PC-9 (cell line): ENCODE measurements at regions not wholly inside any gene's neighbourhood (a gene's known extent, or its start where the extent isn't known, plus 50 kb on each side); places are given as distances from the start of the nearest gene placed in this dataset.

Experiments used
- BruUV-seq: library from RNA; stranded (reverse); fragments of 400-500 nt; replicated peaks from 2 replicates; lab custom pipeline; 2021; lab: Mats Ljungman, UMichigan
- CTCF ChIA-PET: fragments of 300-600 bp; sonication (Branson Sonifier 250); formaldehyde crosslinking; loops from one replicate; lab custom pipeline; 2022; ENCODE audit warnings: antibody characterized with exemption; lab: Charles Lee
- POLR2A ChIA-PET: fragments of 300-600 bp; sonication (Branson Sonifier 250); formaldehyde crosslinking; loops from one replicate; lab custom pipeline; 2022; ENCODE audit warnings: antibody characterized with exemption; ENCODE audit not compliant: unreplicated experiment; lab: Charles Lee
- DNase-seq, 2 experiments: peaks; one replicate each; pipeline versions ENCODE4 v3.0.0 to v3.0.0-alpha.2; 2015 to 2022; ENCODE audit warnings: mixed read lengths in 1 of 2
- H2AFZ ChIP-seq: fragments of 200-600 bp; sonication (generic); 2 replicates; pipeline ENCODE4 v1.8.1; 2017; ENCODE audit warnings: antibody characterized with exemption
- H3F3A ChIP-seq: fragments of 200-600 bp; sonication (generic); 2 replicates; pipeline ENCODE4 v1.8.1; 2017; ENCODE audit warnings: antibody characterized with exemption, mild to moderate bottlenecking, low read depth; ENCODE audit not compliant: insufficient read depth
- H3K27ac ChIP-seq: fragments of 200-600 bp; sonication (generic); 2 replicates; pipeline ENCODE4 v1.6.1; 2016; ENCODE audit warnings: mixed run types
- H3K27me3 ChIP-seq: fragments of 200-600 bp; sonication (generic); 2 replicates; pipeline ENCODE4 v1.6.1; 2016; ENCODE audit warnings: low read depth, mixed run types; ENCODE audit not compliant: insufficient read depth
- H3K36me3 ChIP-seq: fragments of 200-600 bp; sonication (generic); 2 replicates; pipeline ENCODE4 v1.6.1; 2016; ENCODE audit warnings: low read depth, mixed run types
- H3K4me1 ChIP-seq: fragments of 200-600 bp; sonication (generic); replicated peaks from 2 replicates; pipeline ENCODE4 v1.6.1; 2016; ENCODE audit warnings: mixed run types; ENCODE audit not compliant: insufficient read depth
- H3K4me2 ChIP-seq: fragments of 200-600 bp; sonication (generic); 2 replicates; pipeline ENCODE4 v1.6.1; 2017; ENCODE audit warnings: mixed run types
- H3K4me3 ChIP-seq: fragments of 200-600 bp; sonication (generic); 2 replicates; pipeline ENCODE4 v1.6.1; 2016; ENCODE audit warnings: mixed run types
- H3K79me2 ChIP-seq: fragments of 200-600 bp; sonication (generic); 2 replicates; pipeline ENCODE4 v1.6.1; 2017; ENCODE audit warnings: low read depth, mixed run types
- H3K9me2 ChIP-seq: fragments of 200-600 bp; sonication (generic); 2 replicates; pipeline ENCODE4 v1.8.1; 2017; ENCODE audit warnings: mild to moderate bottlenecking; ENCODE audit not compliant: insufficient read depth
- H3K9me3 ChIP-seq: fragments of 200-600 bp; sonication (generic); 2 replicates; pipeline ENCODE4 v1.8.1; 2016; ENCODE audit warnings: low read depth; ENCODE audit not compliant: insufficient read depth
- H4K20me1 ChIP-seq: fragments of 200-600 bp; sonication (generic); 2 replicates; pipeline ENCODE4 v1.8.1; 2017; ENCODE audit not compliant: insufficient read depth
- EZH2 ChIP-seq: fragments of 200-600 bp; sonication (generic); IDR thresholded peaks from 2 replicates; pipeline ENCODE4 v1.8.0; 2017; ENCODE audit warnings: antibody characterized with exemption, low read depth
- intact Hi-C: fragments of 100-400 bp; cut with micrococcal nuclease; formaldehyde crosslinking; loops from one replicate; pipeline ENCODE4 v1.10.0; 2022; ENCODE audit not compliant: unreplicated experiment
- TF ChIP-seq, protein P1 (sequence below): fragments of 200-600 bp; sonication (generic); conservative IDR thresholded peaks from 2 replicates; pipeline ENCODE4 v1.6.1; 2017; ENCODE audit warnings: mixed run types, antibody characterized with exemption, mild to moderate bottlenecking, moderate library complexity

DNA sequence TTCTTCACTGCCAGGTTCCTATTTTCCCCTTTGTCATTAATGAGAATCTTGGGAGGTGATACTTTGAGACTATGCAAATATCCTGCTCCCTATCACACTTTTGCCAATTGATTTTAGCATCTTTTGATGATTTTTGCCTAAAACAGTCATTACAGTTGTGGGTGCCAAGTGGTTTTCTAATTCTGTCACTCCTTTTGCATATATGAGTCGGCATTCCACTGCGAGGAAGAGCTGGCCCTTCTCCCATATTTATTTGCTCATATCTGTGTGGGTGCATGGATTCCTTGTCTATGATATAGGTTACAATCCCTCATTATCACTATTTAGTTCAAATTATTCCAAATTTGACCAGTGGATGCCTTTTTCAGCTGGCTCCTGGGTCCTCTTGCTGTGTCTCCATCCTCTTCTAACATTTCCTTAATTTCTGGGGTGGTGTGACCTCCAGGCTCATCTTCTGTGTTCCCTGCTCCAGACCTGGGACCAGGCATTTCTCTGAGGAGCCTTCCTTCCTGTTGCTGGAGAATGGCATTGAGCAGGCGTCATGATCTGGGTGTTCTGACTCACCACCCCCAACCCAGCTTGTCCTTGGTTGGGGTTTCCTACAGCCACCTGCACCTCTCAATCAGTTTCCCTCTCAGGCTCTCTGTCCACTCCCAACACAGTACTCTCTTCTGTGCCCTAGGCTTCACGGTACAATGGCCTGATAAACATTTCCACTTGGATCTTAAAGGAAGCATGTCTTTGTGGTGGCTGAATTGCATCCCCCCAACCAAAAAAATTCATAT is 106.7 kb downstream of the NXNL2 start:
- ChIA-PET CTCF (no interaction called here), POLR2A (interaction anchor here (0.6 kb wide), 1 partner anchor 961 kb away, joined by 3 read pairs; no protein-coding TSS in a partner anchor)
- no peak for TF ChIP-seq EZH2
- TF ChIP-seq, protein P1, sequence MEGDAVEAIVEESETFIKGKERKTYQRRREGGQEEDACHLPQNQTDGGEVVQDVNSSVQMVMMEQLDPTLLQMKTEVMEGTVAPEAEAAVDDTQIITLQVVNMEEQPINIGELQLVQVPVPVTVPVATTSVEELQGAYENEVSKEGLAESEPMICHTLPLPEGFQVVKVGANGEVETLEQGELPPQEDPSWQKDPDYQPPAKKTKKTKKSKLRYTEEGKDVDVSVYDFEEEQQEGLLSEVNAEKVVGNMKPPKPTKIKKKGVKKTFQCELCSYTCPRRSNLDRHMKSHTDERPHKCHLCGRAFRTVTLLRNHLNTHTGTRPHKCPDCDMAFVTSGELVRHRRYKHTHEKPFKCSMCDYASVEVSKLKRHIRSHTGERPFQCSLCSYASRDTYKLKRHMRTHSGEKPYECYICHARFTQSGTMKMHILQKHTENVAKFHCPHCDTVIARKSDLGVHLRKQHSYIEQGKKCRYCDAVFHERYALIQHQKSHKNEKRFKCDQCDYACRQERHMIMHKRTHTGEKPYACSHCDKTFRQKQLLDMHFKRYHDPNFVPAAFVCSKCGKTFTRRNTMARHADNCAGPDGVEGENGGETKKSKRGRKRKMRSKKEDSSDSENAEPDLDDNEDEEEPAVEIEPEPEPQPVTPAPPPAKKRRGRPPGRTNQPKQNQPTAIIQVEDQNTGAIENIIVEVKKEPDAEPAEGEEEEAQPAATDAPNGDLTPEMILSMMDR, result no peak
- Histone ChIP-seq H3K4me1 (no peaks in the 10 kb centered on the region), H3K4me3 (no peak overlapping the region), H3K27ac (no peak overlapping the region), H3K79me2 (no peaks in the 10 kb centered on the region), H3K9me2 (no peaks in the 10 kb centered on the region), H4K20me1 (no peaks in the 10 kb centered on the region), H3K36me3 (no peaks in the 10 kb centered on the region), H3K27me3 (no peaks in the 10 kb centered on the region), H3K9me3 (no peaks in the 10 kb centered on the region; the same call in 1 of the 2 replicates), H2AFZ (no peak overlapping the region), H3F3A (no peaks in the 10 kb centered on the region), H3K4me2 (no peak overlapping the region)
- intact Hi-C loops, result no loop called here
- DNase-seq, result no peak
- no TSS peak for BruUV-seq

- no peak overlapping the region for H3K4me2 ChIP-seq
- H3K27me3 ChIP-seq, result no peaks in the 10 kb centered on the region
- H3K4me1 ChIP-seq, result no peaks in the 10 kb centered on the region
- H4K20me1 ChIP-seq, result no peaks in the 10 kb centered on the region
- DNase-seq, result no peak
- ChIA-PET POLR2A (no interaction called here), CTCF (no interaction called here)
- no peak overlapping the region for H3K4me3 ChIP-seq
- intact Hi-C loops, result no loop called here
- no peaks in the 10 kb centered on the region for H3K9me2 ChIP-seq
- TF ChIP-seq, protein P1, result no peak
- TF ChIP-seq EZH2, result no peak
- no TSS peak for BruUV-seq
- no peaks in the 10 kb centered on the region for H3K36me3 ChIP-seq
- H3K27ac ChIP-seq, result no peak overlapping the region
- H3K9me3 ChIP-seq, result no peaks in the 10 kb centered on the region
- no peaks in the 10 kb centered on the region for H3K79me2 ChIP-seq
- no peak overlapping the region for H2AFZ ChIP-seq
- no peaks in the 10 kb centered on the region for H3F3A ChIP-seq
These were observed 107.4 kb downstream of the NXNL2 start for GRCh38 chr9:88642336-88642735.

GRCh38 chr9:88643931-88644330 is 109.0 kb downstream of the NXNL2 start:
- no peaks in the 10 kb centered on the region for H3K9me2 ChIP-seq
- intact Hi-C loops, result no loop called here
- no peak overlapping the region for H3K4me2 ChIP-seq
- H4K20me1 ChIP-seq, result no peaks in the 10 kb centered on the region
- no peaks in the 10 kb centered on the region for H3K79me2 ChIP-seq
- TF ChIP-seq, protein P1, result no peak
- no peak for TF ChIP-seq EZH2
- H3K4me3 ChIP-seq, result no peak overlapping the region
- H3K27me3 ChIP-seq, result no peaks in the 10 kb centered on the region
- no peak overlapping the region for H3K27ac ChIP-seq
- no peaks in the 10 kb centered on the region for H3K36me3 ChIP-seq
- POLR2A ChIA-PET, result no interaction called here
- H3K9me3 ChIP-seq, result no peaks in the 10 kb centered on the region
- H2AFZ ChIP-seq, result no peak overlapping the region
- CTCF ChIA-PET, result no interaction called here
- no peaks in the 10 kb centered on the region for H3F3A ChIP-seq
- H3K4me1 ChIP-seq, result no peaks in the 10 kb centered on the region
- BruUV-seq, result no TSS peak
- no peak for DNase-seq
